NB4 (cell line): ENCODE measurements at regions not wholly inside any gene's neighbourhood (a gene's known extent, or its start where the extent isn't known, plus 50 kb on each side); places are given as distances from the start of the nearest gene placed in this dataset.
A peak's percentile ranks its signal among the peaks of the same experiment; 100 is the strongest.

Experiments
- DNase-seq: peaks from one replicate; pipeline ENCODE4 v3.0.0; 2010; ENCODE audit warnings: low read depth
- H3K4me3 ChIP-seq: one replicate; pipeline ENCODE4 v1.5.1; 2011; ENCODE audit warnings: mild to moderate bottlenecking, low read depth, low read length, moderate library complexity
- MYC ChIP-seq: IDR thresholded peaks from 2 replicates; pipeline ENCODE4 v1.6.1; 2011; ENCODE audit warnings: low read depth, low read length
- POLR2A ChIP-seq: IDR thresholded peaks from 2 replicates; pipeline ENCODE4 v1.6.1; 2011; ENCODE audit warnings: mild to moderate bottlenecking; ENCODE audit not compliant: insufficient read length; ENCODE audit errors: extremely low read depth
- TF ChIP-seq, protein P1 (sequence below): IDR thresholded peaks from 2 replicates; pipeline ENCODE4 v1.6.1; 2011; ENCODE audit warnings: low read depth, low read length
- TF ChIP-seq, protein P2 (sequence below): IDR thresholded peaks from one replicate; pipeline ENCODE4 v1.5.1; 2012; ENCODE audit warnings: low read depth, low read length

DNA sequence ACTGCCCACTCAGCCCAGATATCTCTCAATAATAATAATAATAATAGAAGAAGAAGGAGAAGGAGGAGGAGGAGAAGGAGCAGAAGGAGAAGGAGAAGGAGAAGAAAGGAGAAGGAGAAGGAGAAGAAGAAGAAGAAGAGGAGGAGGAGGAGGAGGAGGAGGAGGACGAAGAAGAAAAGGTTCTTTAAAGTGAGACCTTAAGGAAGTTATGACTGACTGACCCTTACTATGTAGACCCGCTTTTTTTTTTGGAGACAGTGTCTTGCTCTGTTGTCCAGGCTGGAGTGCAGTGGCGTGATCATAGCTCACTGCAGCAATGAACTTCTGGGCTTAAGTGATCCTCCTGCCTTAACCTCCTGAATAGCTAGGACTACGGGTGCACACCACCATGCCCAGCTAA is 88.9 kb upstream of the RFX8 start:
- no peak for DNase-seq
- no peak for TF ChIP-seq POLR2A
- TF ChIP-seq, protein P1, sequence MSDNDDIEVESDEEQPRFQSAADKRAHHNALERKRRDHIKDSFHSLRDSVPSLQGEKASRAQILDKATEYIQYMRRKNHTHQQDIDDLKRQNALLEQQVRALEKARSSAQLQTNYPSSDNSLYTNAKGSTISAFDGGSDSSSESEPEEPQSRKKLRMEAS: no peak
- TF ChIP-seq, protein P2, sequence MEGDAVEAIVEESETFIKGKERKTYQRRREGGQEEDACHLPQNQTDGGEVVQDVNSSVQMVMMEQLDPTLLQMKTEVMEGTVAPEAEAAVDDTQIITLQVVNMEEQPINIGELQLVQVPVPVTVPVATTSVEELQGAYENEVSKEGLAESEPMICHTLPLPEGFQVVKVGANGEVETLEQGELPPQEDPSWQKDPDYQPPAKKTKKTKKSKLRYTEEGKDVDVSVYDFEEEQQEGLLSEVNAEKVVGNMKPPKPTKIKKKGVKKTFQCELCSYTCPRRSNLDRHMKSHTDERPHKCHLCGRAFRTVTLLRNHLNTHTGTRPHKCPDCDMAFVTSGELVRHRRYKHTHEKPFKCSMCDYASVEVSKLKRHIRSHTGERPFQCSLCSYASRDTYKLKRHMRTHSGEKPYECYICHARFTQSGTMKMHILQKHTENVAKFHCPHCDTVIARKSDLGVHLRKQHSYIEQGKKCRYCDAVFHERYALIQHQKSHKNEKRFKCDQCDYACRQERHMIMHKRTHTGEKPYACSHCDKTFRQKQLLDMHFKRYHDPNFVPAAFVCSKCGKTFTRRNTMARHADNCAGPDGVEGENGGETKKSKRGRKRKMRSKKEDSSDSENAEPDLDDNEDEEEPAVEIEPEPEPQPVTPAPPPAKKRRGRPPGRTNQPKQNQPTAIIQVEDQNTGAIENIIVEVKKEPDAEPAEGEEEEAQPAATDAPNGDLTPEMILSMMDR: no peak
- no peak for TF ChIP-seq MYC
- H3K4me3 ChIP-seq: no peak overlapping the region

DNA sequence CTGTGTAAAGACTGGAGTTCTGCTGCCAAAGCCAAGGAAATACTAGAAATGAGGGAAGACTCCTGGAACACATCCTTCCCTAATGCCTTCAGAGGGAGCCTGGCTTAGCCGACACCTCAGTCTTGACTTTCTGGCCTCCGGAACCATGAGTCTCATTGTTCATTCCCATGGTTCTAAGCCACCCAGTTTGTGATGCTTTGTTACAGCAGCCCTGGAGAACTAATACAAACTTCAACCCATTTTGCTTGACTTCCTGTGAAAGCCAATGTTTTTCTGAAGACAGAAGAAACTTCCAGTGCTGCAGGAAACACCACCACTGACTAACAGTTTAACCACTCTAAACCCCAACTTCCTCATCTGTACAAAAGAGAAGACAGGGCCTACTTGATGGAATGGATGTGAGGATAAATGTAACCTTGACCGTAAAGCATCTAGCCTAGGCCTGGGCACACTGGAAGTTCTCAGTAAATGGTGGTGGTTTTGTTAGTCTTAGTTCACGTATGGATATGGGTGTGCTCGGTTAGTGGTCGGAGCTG is 85.9 kb upstream of the RFX8 start:
- DNase-seq: peak; percentile 86
- TF ChIP-seq, protein P1: no peak
- no peak overlapping the region for H3K4me3 ChIP-seq

DNA sequence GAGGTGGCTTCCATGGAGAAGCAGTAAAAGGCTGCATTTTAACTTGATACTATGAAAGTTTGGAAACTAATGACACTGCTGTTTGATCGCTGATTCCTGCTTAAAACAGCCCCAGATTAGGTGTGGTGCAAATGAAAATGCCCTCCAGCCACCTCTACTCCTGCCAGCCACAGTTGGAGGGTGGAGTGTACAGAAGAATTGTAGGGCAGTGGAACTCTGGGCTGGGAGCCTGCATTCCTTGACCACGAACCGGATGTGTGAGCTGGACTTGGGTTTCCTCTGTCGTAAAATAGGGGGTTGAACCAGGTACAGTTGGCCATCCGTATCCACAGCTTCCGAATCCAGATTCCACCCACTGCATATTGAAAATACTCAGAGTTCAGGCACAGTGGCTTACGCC is 84.6 kb upstream of the RFX8 start:
- TF ChIP-seq, protein P1: no peak
- TF ChIP-seq, protein P2: no peak
- TF ChIP-seq POLR2A: no peak
- no peak for TF ChIP-seq MYC
- DNase-seq: no peak
- no peak overlapping the region for H3K4me3 ChIP-seq

DNA sequence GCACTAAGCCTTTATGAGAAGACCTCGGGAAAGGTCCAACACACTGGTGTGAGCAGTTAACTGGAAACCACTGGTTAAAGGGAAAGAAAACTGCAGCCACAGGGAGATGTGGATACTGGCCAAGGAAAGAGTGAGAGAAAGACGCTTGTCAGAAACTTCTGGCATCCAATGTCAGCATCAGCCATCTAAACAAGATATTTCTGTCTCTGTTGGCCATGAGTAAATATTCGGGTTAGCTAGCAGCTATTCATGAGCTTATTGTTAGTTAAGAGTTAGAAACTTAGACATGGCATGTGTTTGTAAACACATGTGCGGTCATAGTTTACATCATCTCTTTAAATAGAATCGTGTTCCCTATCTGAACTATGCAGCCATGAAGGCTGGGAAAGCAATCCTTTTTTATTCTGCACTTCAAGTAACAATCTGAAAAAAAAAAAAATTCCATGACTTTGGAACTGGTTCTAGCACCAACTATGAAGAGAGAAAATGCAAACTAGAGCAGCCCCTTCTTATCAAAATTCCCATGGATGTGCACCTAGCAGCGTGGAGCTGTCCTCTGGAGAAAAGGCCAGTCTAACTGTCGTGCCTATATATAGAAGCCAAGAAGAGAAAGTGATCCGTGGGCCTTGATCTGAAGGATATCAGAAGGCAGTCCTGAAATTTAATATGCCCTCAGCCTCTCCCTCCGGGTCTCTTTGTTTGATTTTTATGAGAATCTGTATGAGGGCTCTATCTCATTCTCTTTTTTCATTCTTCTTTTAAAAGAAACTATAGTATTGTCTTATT is 84.0 kb upstream of the RFX8 start:
- TF ChIP-seq POLR2A: no peak
- TF ChIP-seq, protein P2: no peak
- TF ChIP-seq MYC: no peak
- TF ChIP-seq, protein P1: no peak
- no peak overlapping the region for H3K4me3 ChIP-seq

DNA sequence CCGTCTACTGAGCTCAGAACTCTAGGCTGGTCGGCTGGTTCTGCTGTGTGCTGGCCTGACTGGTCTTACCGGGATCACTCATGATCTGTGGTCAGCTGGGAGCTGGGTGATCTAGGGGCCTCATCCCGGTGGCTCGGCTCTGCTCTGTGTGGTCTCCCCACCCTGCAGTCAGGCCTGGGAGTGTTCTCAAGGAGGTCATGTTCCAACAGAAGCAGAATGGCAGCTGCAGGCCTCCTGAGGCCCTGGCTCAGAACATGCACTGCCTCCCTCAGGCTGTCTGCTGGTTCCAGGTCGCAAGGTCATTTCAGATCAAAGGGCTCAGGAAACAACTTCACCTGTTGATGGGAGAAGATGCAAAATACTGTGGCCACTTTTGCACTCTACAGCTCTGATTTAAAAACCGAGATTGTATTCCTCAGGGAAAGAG is 81.1 kb upstream of the RFX8 start:
- TF ChIP-seq, protein P1: no peak
- TF ChIP-seq POLR2A: no peak
- TF ChIP-seq MYC: no peak
- TF ChIP-seq, protein P2: no peak
- DNase-seq: no peak
- no peak overlapping the region for H3K4me3 ChIP-seq

More for the DNA sequence above, 84.0 kb upstream of the RFX8 start:
- no peak for DNase-seq

DNA sequence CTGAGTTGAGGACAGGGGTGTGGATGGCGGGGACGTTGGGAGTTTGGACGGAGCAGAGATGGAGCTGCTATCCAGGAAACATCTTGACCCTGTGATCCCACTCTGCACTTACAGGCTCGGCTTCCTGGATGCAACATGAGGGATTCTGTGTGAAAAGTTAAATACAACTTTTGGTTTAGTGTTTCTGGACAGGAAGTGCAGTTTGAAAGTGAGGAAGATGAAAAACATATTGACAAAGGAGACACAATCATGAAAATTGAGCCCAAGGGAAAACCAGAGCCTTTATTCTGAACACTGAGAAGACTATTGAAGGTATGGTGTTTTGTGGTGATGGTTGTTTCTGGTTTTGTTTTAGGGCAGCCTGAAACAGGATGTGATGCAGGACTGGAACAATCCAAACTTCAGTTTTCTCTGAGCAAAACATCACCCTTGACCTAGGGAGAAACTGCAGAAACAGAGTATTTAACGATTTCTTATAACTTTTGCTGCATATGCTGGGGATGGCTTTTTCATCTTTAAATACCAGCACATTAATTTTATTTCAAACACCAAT is 76.5 kb upstream of the RFX8 start:
- no peak for DNase-seq
- TF ChIP-seq MYC: no peak
- TF ChIP-seq, protein P2: no peak
- TF ChIP-seq POLR2A: no peak
- TF ChIP-seq, protein P1: no peak
- H3K4me3 ChIP-seq: no peak overlapping the region
